HG03558 (cell line): ENCODE measurements at regions not wholly inside any gene's neighbourhood (a gene's known extent, or its start where the extent isn't known, plus 50 kb on each side); places are given as distances from the start of the nearest gene placed in this dataset.

Experiments
- ATAC-seq: cut with Tn5 transposase; IDR thresholded peaks from one replicate; pipeline ENCODE4 v1.9.1; 2021; ENCODE audit warnings: moderate number of reproducible peaks; ENCODE audit not compliant: unreplicated experiment; ENCODE audit errors: extremely low read depth

- ATAC-seq: no peak
These were observed 485.8 kb upstream of the CITED2 start for GRCh38 chr6:139860203-139860602.

- no peak for ATAC-seq
These were observed 484.0 kb upstream of the CITED2 start for GRCh38 chr6:139858429-139858828.

- ATAC-seq: no peak
These were observed 482.7 kb upstream of the CITED2 start for GRCh38 chr6:139857143-139857542.

- no peak for ATAC-seq
These were observed 482.1 kb upstream of the CITED2 start for GRCh38 chr6:139856562-139856961.

- no peak for ATAC-seq
These were observed 481.3 kb upstream of the CITED2 start for GRCh38 chr6:139855671-139856311.

- ATAC-seq: no peak
These were observed 479.0 kb upstream of the CITED2 start for GRCh38 chr6:139853302-139853992.

GRCh38 chr6:139852488-139853140, 478.2 kb upstream of the CITED2 start:
- ATAC-seq: no peak

- no peak for ATAC-seq
These were observed 477.6 kb upstream of the CITED2 start for GRCh38 chr6:139852067-139852466.

GRCh38 chr6:139851206-139851605, 476.8 kb upstream of the CITED2 start:
- ATAC-seq: no peak

- ATAC-seq: no peak
These were observed 476.1 kb upstream of the CITED2 start for GRCh38 chr6:139850512-139850911.

GRCh38 chr6:139847457-139847813, 473.0 kb upstream of the CITED2 start:
- no peak for ATAC-seq

GRCh38 chr6:139846538-139847456, 472.3 kb upstream of the CITED2 start:
- ATAC-seq: no peak

- no peak for ATAC-seq
These were observed 470.5 kb upstream of the CITED2 start for GRCh38 chr6:139844907-139845306.

- ATAC-seq: peak; percentile 83
These were observed 467.4 kb upstream of the CITED2 start for GRCh38 chr6:139841794-139842215.

- ATAC-seq: no peak
These were observed 465.2 kb upstream of the CITED2 start for GRCh38 chr6:139839506-139840156.

- no peak for ATAC-seq
These were observed 459.8 kb upstream of the CITED2 start for GRCh38 chr6:139834232-139834631.

- no peak for ATAC-seq
These were observed 459.1 kb upstream of the CITED2 start for GRCh38 chr6:139833592-139833991.

- no peak for ATAC-seq
These were observed 458.3 kb upstream of the CITED2 start for GRCh38 chr6:139832493-139833305.

- ATAC-seq: no peak
These were observed 455.1 kb upstream of the CITED2 start for GRCh38 chr6:139829576-139829975.
